GM12873 (cell line): ENCODE measurements at regions not wholly inside any gene's neighbourhood (a gene's known extent, or its start where the extent isn't known, plus 50 kb on each side); places are given as distances from the start of the nearest gene placed in this dataset.

Experiments
- CTCF ChIP-seq: IDR thresholded peaks from 2 replicates; pipeline ENCODE4 v1.5.1; 2012; ENCODE audit warnings: low read depth, mild to moderate bottlenecking, moderate library complexity, low read length, control low read depth; ENCODE audit not compliant: insufficient read depth; ENCODE audit errors: missing control alignments

- TF ChIP-seq CTCF = no peak
Observed at GRCh38 chr14:45807178-45807899, 554.3 kb upstream of the MIS18BP1 start.

- TF ChIP-seq CTCF = no peak
Observed at GRCh38 chr14:45799511-45799910, 546.5 kb upstream of the MIS18BP1 start.

GRCh38 chr14:45798659-45799058 is 545.7 kb upstream of the MIS18BP1 start:
- no peak for TF ChIP-seq CTCF

- no peak for TF ChIP-seq CTCF
Observed at GRCh38 chr14:45793081-45793480, 540.1 kb upstream of the MIS18BP1 start.

- no peak for TF ChIP-seq CTCF
Observed at GRCh38 chr14:45790293-45790692, 537.3 kb upstream of the MIS18BP1 start.

GRCh38 chr14:45787167-45787566 is 534.2 kb upstream of the MIS18BP1 start:
- TF ChIP-seq CTCF = no peak

- TF ChIP-seq CTCF = no peak
Observed at GRCh38 chr14:45786266-45786665, 533.3 kb upstream of the MIS18BP1 start.

- no peak for TF ChIP-seq CTCF
Observed at GRCh38 chr14:45785240-45785639, 532.2 kb upstream of the MIS18BP1 start.
